ENCODE measurements at regions not wholly inside any gene's neighbourhood (a gene's known extent, or its start where the extent isn't known, plus 50 kb on each side); places are given as distances from the start of the nearest gene placed in this dataset.
"Not testable (repeated sequence)": the region's sequence is repeated elsewhere in the genome, so short reads cannot be mapped to it uniquely, and the experiment has no call there.

- TF ChIP-seq KLF6 (CRISPR knock-in tag; IDR thresholded peaks at IDR 0.05; ENCODE audit: borderline replicate concordance); CTCF (IDR thresholded peaks at IDR 0.05 in 2 of 3, conservative IDR thresholded peaks at IDR 0.05 in 1 of 3; ENCODE audit: insufficient read depth in 2 of 3, low read depth in 1 of 3, low read length in 3 of 3); KDM1A (IDR thresholded peaks at IDR 0.05); RCOR1 (IDR thresholded peaks at IDR 0.05; ENCODE audit: borderline replicate concordance in 1 of 2, low read depth in 2 of 2, low read length in 2 of 2); THAP12 (CRISPR knock-in tag; IDR thresholded peaks at IDR 0.05); ZNF282 (CRISPR knock-in tag; IDR thresholded peaks at IDR 0.05); RAD21 (CRISPR knock-in tag; conservative IDR thresholded peaks at IDR 0.05 in 1 of 2, IDR thresholded peaks at IDR 0.05 in 1 of 2); CHD7 (IDR thresholded peaks at IDR 0.05; ENCODE audit: low read depth, low read length); KDM5B (IDR thresholded peaks at IDR 0.05; ENCODE audit: insufficient replicate concordance, low read depth, low read length); DNMT1 (IDR thresholded peaks at IDR 0.05); MYC (IDR thresholded peaks at IDR 0.05; ENCODE audit: low read depth, low read length); MYC (CRISPR knock-in tag; IDR thresholded peaks at IDR 0.05; ENCODE audit: borderline replicate concordance, low read depth); USF2 (CRISPR knock-in tag; IDR thresholded peaks at IDR 0.05); MYNN (IDR thresholded peaks at IDR 0.05); MYNN (CRISPR knock-in tag; IDR thresholded peaks at IDR 0.05); MAX (CRISPR knock-in tag; IDR thresholded peaks at IDR 0.05): not testable (repeated sequence)
Observed at GRCh38 chr12:37510256-37510655, 806.3 kb upstream of the ALG10B start.
